NCI-H1694 (cell line): ENCODE measurements at regions not wholly inside any gene's neighbourhood (a gene's known extent, or its start where the extent isn't known, plus 50 kb on each side); places are given as distances from the start of the nearest gene placed in this dataset.
"Not testable (repeated sequence)": the region's sequence is repeated elsewhere in the genome, so short reads cannot be mapped to it uniquely, and the experiment has no call there.

Experiments used
- DNase-seq: peaks from one replicate; lab custom pipeline; 2025; lab: John Stamatoyannopoulos, UW

DNA sequence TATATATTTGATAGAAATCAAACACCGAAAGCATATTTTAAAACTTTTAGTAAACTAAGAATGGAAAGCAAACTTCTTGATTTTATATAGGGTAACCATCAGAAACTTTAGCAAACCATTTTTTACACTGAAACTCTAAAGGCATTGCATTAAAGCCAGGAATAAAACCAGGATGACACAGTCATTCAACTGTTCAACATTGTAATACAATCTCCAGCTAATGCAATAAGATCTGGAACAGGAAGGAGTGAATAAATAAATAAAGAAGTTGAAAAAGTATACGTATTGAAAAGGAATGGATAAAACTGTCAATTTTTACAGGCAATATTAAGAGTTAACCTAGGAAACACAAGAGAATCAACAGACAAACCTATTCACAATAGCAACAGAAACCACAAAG is 181.9 kb upstream of the TTC14 start:
- no peak for DNase-seq

DNA sequence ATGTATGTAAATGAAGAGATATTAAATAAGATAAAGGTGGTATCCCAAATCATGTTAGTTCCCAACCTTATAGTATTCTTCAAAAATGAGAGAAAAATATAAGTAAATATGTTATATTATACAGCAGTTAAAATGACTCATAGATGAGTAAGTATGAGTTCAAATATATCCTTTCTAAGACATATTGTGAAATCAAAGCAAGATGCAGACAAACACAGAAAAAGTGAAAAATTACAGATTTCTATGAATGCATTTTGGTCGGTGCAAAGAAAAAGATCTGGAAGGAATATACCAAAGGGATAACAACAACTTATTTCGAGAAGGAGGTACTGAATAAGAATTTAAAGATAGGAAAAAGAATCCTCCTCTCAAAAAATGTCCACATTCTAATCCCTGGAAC is 181.2 kb upstream of the TTC14 start:
- no peak for DNase-seq

DNA sequence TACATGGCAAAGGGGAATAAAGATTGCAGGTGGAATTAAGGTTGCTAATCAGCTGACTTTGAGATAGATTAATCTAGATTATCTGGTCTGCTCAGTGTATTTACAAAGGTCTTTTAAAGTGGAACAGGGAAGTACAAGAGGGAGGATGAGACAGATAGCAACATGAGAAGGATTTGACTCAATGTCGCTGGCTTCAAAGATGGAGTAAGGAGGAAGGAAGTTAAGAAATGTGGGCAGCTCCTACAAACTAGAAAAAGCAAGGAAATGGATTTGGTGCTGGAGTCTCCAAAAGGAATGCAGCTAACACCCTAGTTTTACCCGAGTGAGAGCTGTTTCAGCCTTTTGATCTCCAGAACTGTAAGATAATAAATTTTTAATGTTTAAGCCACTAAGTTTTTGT is 180.7 kb upstream of the TTC14 start:
- no peak for DNase-seq

DNA sequence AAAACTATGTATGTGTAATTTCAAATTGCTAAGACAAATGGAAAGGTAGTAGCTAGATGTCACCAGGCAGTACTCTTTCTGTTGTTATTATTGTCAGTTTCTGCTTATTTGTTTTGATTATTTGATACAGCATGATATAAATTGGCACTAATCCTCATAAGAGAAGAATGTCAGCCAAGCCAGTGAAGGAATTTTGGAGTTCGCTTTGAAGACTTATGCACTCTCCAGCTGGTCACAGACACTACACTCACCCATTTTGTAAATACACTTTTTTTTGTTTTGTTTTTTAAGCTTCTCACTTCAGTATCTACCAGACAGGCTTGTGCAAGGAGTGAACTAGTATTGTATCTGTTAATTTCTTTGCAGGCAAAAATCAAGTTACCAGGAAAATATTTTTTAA is 180.2 kb upstream of the TTC14 start:
- DNase-seq = no peak

DNA sequence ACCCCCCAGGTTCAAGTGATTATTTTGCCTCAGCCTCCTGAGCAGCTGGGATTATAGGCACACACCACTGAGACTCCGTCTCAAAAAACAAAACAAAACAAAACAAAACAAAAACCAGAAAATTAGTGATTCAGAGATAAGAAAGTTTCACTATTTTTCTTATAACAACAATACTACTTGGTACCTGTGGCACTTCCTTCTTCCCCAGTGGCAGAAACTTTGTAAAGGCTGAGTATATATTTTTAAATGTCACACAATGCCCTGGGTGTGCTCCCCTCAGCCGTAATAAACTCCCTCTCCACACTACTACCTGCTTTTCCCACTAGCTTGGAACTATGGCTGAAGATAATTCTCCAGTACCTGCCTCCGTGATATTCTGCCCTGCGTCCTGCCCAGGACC is 177.7 kb upstream of the TTC14 start:
- DNase-seq = not testable (repeated sequence)

DNA sequence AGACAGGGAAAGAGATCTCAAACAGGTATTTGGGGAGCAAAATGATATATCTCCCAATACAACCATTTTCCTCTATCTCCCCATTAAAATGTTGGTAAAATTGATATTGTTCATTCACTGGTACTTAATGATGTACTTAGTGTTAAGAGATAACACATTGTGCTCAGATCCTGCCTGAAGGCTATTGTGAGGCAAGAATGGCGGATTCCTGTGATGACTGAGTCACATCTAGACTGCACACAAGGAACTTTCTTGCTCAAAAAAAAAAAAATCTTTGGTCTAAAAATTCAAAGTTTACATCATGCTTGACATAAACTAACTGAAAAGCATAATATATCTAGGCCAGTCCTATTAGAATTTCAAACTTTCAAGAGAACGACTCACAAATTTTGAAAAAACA is 171.1 kb upstream of the TTC14 start:
- DNase-seq = no peak

DNA sequence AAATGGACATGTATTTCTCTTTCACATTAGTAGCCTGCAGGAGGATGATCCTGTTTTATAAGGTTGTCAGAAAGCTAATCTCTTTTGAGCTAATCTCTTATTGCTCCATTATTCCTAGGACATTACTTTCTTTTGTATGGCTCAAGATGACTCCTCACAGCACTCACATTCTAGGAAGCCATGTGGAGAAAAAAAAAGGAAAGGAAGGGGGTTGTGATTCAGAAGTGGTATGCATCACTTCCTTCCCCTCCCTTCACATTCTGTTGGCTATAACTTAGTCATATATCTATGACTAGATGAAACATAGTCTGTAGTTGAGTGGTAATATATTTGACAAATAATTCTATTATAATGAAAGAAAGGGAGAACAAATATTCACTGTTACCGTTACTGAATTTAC is 168.8 kb upstream of the TTC14 start:
- no peak for DNase-seq

DNA sequence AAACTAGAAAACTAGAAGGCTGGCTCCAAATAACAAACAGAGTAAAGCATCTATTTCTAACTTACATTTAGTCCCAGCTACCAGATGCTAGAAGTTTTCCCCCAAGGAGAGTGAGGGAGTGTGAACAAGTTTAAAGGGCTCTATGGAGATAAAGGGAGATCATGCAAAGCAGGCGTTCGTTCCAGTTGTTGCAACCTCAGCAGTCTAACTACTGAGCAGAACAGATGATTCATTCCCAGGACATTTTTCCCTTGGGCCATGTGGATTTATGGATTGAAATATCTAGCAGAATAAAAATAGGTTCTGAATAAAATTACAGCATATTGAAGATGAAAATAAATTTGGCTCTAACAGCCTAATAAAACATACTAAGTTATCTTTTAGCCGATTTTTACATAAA is 154.8 kb upstream of the TTC14 start:
- DNase-seq = no peak

DNA sequence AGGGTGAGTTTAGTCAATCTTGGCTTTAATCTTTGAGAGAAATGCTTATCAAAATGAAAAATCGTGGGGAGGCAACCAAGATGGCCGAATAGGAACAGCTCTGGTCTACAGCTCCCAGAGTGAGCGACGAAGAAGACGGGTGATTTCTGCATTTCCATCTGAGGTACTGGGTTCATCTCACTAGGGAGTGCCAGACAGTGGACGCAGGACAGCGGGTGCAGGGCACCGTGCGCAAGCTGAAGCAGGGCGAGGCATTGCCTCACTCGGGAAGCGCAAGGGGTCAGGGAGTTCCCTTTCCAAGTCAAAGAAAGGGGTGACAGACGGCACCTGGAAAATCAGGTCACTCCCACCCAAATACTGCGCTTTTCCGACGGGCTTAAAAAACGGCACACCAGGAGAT is 153.6 kb upstream of the TTC14 start:
- not testable (repeated sequence) for DNase-seq

DNA sequence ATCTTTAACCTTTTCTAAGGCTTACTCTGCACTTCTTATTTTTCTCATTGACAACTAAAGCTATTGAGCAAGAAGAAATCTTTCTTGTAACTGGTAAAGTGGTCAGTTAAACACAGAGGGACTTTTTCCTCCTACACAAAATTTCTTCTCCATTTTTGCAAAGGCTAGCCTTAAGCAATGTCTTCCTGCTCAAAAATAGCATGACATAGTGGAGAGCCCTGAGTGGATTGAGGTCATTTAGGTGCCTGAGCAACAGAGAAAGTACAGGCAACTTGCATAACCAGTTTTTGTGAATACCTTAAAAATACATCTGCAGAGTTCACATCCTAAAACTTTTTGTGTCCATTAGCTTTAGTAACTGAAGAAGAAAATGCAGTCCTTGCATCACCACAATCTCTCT is 144.7 kb upstream of the TTC14 start:
- DNase-seq = no peak

DNA sequence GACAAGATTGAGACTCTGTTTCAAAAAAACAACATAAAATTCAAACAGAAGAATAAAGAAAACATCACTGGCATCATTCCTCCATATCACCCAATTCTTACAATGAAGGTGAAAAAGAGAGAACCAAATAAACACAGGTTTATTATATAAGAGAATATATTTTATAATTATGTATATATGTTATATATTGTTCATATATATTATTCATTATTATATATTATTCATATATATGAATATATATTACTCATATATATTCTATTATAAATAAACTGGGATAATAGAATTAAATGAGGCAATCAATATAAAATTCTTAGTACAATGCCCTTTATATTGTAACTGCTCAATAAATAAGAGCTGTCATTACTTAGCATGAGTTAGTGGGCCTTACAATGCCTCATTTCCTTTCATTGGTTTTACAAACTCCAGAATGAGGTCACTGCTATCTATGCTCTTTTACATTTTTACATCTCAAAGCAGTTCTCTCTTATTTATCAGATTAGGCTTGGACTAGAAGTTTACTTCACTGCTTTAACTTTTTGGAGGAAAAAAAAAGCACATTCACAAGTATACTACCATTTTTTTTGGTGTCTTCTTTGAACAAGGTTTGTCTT is 135.5 kb upstream of the TTC14 start:
- DNase-seq = no peak

DNA sequence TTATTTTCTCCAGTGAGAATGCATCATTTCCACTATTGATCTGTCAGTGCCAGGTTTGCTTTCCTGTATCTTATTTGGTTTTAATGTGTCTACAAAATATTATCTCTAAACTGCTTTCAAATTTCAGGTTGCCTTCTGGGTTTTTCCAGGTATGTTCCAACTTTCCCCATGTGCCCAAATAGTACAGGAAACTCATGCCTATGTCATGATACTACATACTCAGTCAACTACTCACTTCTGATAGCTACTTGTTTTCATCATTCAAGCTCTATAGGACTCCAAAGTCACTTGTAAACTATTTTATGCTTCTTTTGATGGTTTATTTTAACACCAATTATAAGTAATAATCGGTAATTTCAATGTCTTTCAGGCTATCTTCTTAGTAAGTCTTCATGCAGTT is 134.8 kb upstream of the TTC14 start:
- no peak for DNase-seq

DNA sequence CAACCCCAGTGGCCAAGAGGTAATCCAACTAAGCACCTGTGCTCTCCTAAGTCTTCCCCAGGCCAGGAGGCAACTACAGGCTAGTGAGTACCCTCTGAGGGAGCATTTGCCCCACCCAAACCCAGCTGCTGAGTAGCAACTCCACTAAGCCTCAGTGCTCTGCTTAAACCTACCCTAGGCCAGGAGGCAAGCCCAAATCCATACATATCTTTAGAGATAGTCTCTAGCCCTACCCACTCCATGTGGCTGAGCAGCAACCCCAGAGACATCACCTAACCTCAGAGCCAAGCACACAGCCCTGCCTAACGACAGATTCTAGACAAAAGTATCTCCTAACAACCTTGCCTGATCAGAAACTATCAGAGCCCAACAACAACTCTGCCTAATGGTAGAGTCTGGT is 132.8 kb upstream of the TTC14 start:
- DNase-seq = no peak

DNA sequence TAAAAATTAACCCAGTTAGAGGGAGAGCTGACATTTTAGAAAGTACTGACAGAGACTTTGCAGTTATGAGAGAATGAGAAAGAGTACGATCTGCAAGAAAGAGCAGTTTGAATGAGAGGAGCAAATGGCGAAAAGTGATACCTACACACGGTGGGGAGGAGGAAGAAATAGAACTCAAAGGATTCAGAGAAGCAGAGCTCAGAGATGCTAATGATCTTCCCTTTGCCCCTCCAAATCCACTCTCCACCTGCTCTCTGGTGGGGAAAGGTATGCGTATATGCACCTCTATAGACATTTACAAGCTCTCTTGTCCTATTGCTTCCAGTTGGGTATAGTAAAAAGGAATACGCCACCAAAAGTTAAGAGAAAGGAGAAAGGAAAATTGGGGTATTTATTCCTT is 123.3 kb upstream of the TTC14 start:
- DNase-seq = no peak

DNA sequence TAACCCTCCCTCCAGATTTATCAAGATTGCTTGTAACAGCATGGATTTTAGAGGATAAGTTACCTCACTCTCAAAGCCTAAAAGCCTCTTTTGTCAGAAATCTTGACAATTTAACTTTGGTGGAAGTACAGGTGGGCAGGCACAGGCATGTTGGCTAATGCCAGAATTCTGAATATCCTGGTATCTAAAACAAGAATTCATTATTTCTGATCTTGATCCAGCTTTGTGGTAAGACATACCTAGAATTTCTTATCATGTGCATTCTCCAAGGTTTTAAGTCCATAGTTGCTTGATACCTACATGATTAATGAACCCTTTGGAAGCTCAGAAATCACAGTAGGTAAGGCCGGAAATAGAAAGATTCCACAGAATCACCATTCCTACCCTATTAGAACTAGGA is 109.9 kb upstream of the TTC14 start:
- DNase-seq = no peak

DNA sequence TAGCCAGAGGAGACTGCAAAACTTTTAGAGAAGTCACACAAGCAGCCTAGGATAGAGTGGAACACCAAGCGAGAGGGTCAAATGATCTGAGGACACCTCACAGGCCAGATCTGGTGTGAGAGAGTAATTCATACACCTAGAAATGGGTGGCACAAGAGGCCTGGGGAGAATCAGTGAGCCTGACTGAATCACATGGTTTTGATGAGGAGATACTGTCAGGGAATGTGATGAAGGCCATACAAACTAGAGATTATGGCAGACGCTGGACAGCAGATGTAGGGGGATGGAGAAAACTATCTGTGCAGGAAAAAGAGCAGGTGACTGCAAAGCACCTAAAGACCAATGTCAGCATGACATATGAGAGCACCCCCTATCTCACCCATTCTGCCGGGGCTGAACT is 105.0 kb upstream of the TTC14 start:
- no peak for DNase-seq

DNA sequence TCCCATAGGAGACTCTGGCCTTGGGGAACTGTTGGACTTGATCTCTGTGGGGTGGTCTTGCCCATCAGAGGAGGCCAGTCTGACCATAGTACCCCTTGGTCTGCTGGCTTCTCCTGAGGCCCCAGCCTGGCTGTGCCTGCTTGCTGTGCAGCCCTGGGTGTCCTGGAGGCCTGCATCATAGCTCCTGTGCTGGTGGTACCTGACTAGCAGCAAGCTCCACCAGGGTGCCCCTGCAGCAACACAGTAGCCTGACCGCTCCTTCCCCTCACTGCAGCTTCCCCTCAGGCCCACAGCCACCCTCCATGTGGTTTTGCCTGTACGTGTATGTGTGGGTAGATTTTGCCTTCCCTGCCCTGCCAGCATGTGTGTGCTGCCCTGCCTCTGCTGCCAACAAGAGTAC is 85.6 kb upstream of the TTC14 start:
- no peak for DNase-seq

DNA sequence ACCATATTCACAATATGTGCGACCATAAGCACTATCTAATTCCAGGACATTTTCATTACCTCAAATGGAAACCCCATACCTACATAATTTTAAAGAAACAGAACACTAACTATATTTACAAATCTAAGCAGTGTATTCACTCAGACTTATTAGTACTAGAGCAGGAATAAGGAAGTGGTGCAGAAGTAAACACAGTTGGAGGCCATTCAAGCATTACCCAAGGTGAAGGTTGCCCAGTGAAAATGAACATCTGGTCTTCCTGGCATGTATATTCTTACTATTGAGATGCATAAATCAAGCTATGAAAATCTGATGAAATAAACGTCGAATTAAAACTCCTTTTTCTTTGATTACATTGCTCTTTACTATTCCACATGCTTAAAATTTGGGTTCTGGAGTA is 78.9 kb upstream of the TTC14 start:
- DNase-seq = no peak

DNA sequence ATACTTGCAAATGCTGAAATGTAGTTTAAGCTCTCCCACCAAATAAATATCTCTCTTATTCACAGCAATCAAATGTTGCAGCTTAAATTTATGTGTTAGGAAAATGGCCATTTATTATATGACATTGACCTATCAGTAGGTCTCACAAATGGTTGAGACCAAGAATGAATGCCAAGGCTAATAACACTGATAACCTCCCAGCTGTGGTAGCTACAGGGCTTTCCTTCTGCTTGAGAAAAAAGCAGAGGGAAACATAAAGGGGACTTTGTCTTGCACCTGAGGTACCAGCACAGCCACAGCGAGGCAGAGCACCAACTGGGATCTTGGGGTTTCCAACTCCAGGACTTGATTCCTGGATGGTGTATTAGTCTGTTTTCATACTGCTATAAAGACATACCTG is 73.1 kb upstream of the TTC14 start:
- DNase-seq = no peak

DNA sequence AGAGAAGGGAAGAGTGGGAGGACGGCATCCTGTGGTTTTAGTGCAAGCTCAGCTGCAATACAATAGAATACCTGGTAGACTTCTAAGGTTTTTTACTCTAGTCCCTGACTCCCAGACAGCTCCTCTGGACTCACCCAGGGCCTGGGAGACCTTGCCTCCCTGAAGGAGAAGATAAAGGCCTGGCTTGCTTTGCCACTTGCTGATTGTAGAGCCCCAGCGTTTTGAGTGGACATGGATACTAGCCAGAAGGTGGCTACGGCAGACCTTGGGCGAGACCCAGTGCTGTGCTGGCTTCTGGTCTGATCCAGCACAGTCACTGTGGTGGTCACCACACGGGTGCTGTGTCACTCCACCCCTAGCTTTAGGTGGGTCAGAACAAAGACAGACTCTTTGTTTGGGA is 72.2 kb upstream of the TTC14 start:
- DNase-seq = no peak

DNA sequence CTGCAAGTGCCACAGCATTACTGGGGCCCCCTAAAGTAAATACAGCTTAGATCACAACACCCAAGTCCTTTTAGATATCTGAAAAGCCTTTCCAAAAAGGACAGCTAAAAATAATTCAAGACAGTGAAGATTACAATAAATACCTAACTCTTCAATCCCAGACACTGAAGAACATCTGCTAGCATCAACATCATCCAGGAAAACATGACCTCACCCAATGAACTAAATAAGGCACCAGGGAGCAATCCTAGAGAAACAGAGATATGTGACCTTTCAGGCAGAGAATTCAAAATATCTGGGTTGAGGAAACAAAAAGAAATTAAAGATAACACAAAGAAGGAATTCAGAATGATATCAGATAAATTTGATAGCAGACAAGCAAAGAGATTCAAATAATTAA is 71.7 kb upstream of the TTC14 start:
- no peak for DNase-seq

DNA sequence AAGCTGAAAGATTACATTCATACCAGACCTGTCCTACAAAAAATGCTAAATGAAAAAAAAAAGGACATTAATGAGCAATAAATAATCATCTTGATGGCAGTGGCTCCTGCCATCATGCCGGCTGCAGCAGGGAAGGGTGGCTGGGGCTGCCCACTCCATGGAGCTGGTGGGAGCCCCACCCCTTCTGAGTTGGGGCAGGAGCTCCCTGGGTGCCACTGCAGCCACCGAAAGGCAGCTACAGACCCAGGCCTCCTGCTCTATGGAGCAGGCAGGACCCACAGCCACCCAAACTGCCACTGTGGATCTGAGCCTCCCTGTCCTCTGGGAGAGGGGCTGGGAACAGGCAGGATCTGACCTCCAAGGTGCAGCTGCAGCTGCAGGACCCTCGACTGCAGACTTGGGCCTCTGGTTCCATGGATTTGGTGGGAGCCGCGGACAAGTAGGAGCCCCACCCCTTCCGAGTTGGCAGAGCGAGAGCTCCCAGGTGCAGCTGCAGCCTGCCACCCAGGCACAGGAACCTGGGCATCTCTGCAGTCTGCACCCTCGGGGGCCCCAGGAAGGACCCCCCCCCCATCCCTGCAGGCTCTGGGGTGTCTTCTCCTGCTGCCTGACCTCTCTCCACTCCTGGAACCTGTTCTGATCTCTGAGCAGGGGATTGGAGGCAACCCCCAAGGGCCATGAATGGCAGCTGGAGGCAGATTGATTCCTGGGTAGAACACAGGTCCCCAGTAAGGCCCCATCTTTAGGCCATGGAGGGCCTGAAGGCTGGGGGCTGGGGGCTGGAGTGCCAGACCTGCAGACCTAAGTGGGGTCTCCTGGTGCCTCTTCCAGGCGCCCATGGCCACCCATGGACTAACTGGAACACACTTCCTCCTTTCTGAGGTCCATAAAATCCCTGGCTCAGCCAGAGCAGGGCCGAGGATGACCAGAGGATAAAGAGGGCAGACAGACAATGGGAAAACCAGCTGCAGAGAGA is 70.4 kb upstream of the TTC14 start:
- no peak for DNase-seq

DNA sequence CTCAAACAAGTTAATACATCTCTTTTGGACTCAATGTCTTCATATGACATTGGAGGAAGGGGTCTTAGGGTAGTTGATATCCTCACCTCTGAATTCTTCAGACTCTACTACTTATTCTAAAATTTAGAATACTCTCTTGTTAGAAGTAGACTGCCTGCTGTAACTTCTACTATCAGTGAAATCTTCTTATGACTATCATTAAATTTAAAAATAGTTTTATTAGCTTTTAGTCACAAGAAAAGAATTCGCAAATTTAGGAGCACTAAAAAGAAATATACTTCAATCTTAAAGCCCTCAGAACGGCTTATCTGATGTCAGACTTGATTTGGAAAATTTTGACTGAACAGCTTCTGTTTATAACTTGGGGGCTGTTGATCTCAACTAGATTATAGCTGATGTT is 67.1 kb upstream of the TTC14 start:
- DNase-seq = no peak

DNA sequence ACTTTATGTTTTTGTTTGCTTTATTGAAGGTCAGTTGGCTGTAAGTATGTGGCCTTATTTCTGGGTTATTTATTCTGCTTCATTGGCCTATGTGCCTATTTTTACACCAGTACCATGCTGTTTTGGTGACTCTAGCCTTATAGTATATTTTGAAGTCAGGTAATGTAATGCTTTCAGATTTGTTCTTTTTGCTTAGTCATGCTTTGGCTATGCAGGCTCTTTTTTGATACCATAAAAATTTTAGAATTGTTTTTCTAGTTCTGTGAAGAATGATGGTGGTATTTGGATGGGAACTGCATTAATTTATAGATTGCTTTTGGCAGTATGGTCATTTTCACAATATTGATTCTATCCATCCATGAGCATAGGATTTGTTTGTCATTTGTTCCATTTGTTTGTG is 63.5 kb upstream of the TTC14 start:
- DNase-seq = no peak
